ENCODE measurements at regions not wholly inside any gene's neighbourhood (a gene's known extent, or its start where the extent isn't known, plus 50 kb on each side); places are given as distances from the start of the nearest gene placed in this dataset.

- Histone ChIP-seq H3K36me3 (no peaks in the 10 kb centered on the region), H3K9me3 (no peaks in the 10 kb centered on the region), H3K27me3 (no peaks in the 10 kb centered on the region), H3K27ac (peak overlapping the region in 3 of 4 donors; percentile 79 to 85 (median 84)), H3K4me1 (peaks cover 0 to 36% (median 18%) of the 10 kb centered on the region in 4 donors), H3K4me3 (no peak overlapping the region)
- no peak for TF ChIP-seq POLR2AphosphoS5 (IDR thresholded peaks at IDR 0.05)
- TF ChIP-seq EP300 (IDR thresholded peaks at IDR 0.05) = no peak
- no peak for TF ChIP-seq POLR2A (IDR thresholded peaks at IDR 0.05)
- no peak for TF ChIP-seq CTCF (IDR thresholded peaks at IDR 0.05)
- WGBS, 2 donors = 67 to 69% methylated on average over 4 of the region's 4 CpGs
- intact Hi-C loops (cut with DNase I) = loop anchor here (5.0 kb wide), 5 partner anchors 158 to 733 kb away; no protein-coding TSS in a partner anchor
- DNase-seq = no peak
Measured at GRCh38 chr2:8159966-8160603, 521.8 kb upstream of the ID2 start.

- H3K9me3 ChIP-seq = no peaks in the 10 kb centered on the region
- no peak for DNase-seq
- peak overlapping the region in 3 of 4 donors; percentile 79 to 85 (median 84) for H3K27ac ChIP-seq
- intact Hi-C loops (cut with DNase I) = loop anchor here (5.0 kb wide), 4 partner anchors 159 to 734 kb away; no protein-coding TSS in a partner anchor
- WGBS, 2 donors = 95% methylated on average over 13 of the region's 13 CpGs
- TF ChIP-seq POLR2A (IDR thresholded peaks at IDR 0.05) (no peak), EP300 (IDR thresholded peaks at IDR 0.05) (no peak), POLR2AphosphoS5 (IDR thresholded peaks at IDR 0.05) (no peak), CTCF (IDR thresholded peaks at IDR 0.05) (no peak)
- no peaks in the 10 kb centered on the region for H3K36me3 ChIP-seq
- no peak overlapping the region for H3K4me3 ChIP-seq
- no peaks in the 10 kb centered on the region for H3K27me3 ChIP-seq
- peaks cover 0 to 36% (median 18%) of the 10 kb centered on the region in 4 donors for H3K4me1 ChIP-seq
Measured at GRCh38 chr2:8160959-8161358, 520.9 kb upstream of the ID2 start.

- Histone ChIP-seq H3K9me3 (no peaks in the 10 kb centered on the region), H3K4me1 (peaks cover 0 to 36% (median 18%) of the 10 kb centered on the region in 4 donors), H3K27ac (peak overlapping the region; percentile 21 to 85 (median 82)), H3K4me3 (no peak overlapping the region), H3K27me3 (no peaks in the 10 kb centered on the region), H3K36me3 (no peaks in the 10 kb centered on the region)
- 83 to 94% methylated on average over 17 of the region's 17 CpGs for WGBS, 2 donors
- intact Hi-C loops (cut with DNase I) = loop anchor here (5.0 kb wide), 4 partner anchors 160 to 735 kb away; no protein-coding TSS in a partner anchor
- TF ChIP-seq EP300 (IDR thresholded peaks at IDR 0.05) = peak; percentile 78 to 88 (median 82)
- peak; percentile 77 to 85 (median 79) for TF ChIP-seq POLR2AphosphoS5 (IDR thresholded peaks at IDR 0.05)
- no peak for TF ChIP-seq POLR2A (IDR thresholded peaks at IDR 0.05)
- DNase-seq = peak; percentile 94
Measured at GRCh38 chr2:8162552-8162951, 519.3 kb upstream of the ID2 start.

GRCh38 chr2:8165550-8165949 lies 516.3 kb upstream of the ID2 start:
- Histone ChIP-seq H3K4me3 (no peak overlapping the region), H3K9me3 (no peaks in the 10 kb centered on the region), H3K27me3 (no peaks in the 10 kb centered on the region), H3K4me1 (peaks cover 0 to 21% (median 16%) of the 10 kb centered on the region in 4 donors), H3K27ac (no peak overlapping the region), H3K36me3 (no peaks in the 10 kb centered on the region)
- intact Hi-C loops (cut with DNase I) = no loop called here
- TF ChIP-seq POLR2AphosphoS5 (IDR thresholded peaks at IDR 0.05) (no peak), POLR2A (IDR thresholded peaks at IDR 0.05) (no peak), EP300 (IDR thresholded peaks at IDR 0.05) (no peak), CTCF (IDR thresholded peaks at IDR 0.05) (no peak)
- WGBS, 2 donors = 92 to 93% methylated on average over 5 of the region's 5 CpGs
- no peak for DNase-seq

GRCh38 chr2:8168022-8168717 lies 513.7 kb upstream of the ID2 start:
- no peaks in the 10 kb centered on the region for H3K9me3 ChIP-seq
- no peak for DNase-seq
- intact Hi-C loops (cut with DNase I) = no loop called here
- H3K27ac ChIP-seq = no peak overlapping the region
- 82 to 87% methylated on average over 8 of the region's 8 CpGs for WGBS, 2 donors
- TF ChIP-seq POLR2A (IDR thresholded peaks at IDR 0.05) (no peak), CTCF (IDR thresholded peaks at IDR 0.05) (no peak), POLR2AphosphoS5 (IDR thresholded peaks at IDR 0.05) (no peak), EP300 (IDR thresholded peaks at IDR 0.05) (no peak)
- H3K36me3 ChIP-seq = no peaks in the 10 kb centered on the region
- no peak overlapping the region for H3K4me3 ChIP-seq
- H3K4me1 ChIP-seq = peaks cover 0 to 19% (median 11%) of the 10 kb centered on the region in 4 donors
- no peaks in the 10 kb centered on the region for H3K27me3 ChIP-seq
